SU-DHL-6 (cell line): ENCODE measurements at regions not wholly inside any gene's neighbourhood (a gene's known extent, or its start where the extent isn't known, plus 50 kb on each side); places are given as distances from the start of the nearest gene placed in this dataset.

Source experiments
- H2AFZ ChIP-seq: fragments of 200-600 bp; sonication (generic); 2 replicates; pipeline ENCODE4 v1.6.1; 2014; ENCODE audit warnings: low read depth, mild to moderate bottlenecking, moderate library complexity, mixed read lengths, antibody characterized with exemption, low read length; ENCODE audit not compliant: severe bottlenecking
- H3F3A ChIP-seq: fragments of 200-600 bp; shearing (Covaris generic); 2 replicates; pipeline ENCODE4 v1.6.0; 2016; ENCODE audit warnings: antibody characterized with exemption, mild to moderate bottlenecking; ENCODE audit not compliant: insufficient read depth
- H3K27ac ChIP-seq: fragments of 200-600 bp; sonication (generic); 2 replicates; pipeline ENCODE4 v1.5.1; 2016; ENCODE audit warnings: low read depth, mild to moderate bottlenecking, low read length, moderate library complexity, mixed read lengths
- H3K27me3 ChIP-seq: fragments of 200-600 bp; sonication (generic), shearing (Covaris generic); 2 replicates; pipeline ENCODE4 v1.6.0; 2014; ENCODE audit warnings: mild to moderate bottlenecking, low read length
- H3K36me3 ChIP-seq: fragments of 200-600 bp; sonication (generic); 2 replicates; pipeline ENCODE4 v1.6.1; 2014; ENCODE audit warnings: mild to moderate bottlenecking, low read length, mixed read lengths
- H3K4me2 ChIP-seq: fragments of 300-600, 200-600 bp; shearing (Covaris generic), sonication (generic); 2 replicates; pipeline ENCODE4 v1.6.0; 2014; ENCODE audit warnings: low read length, low read depth, mild to moderate bottlenecking; ENCODE audit not compliant: poor library complexity, severe bottlenecking
- H3K4me3 ChIP-seq: fragments of 200-600 bp; sonication (generic); 2 replicates; pipeline ENCODE4 v1.5.1; 2014; ENCODE audit warnings: antibody characterized with exemption, low read length, mild to moderate bottlenecking, mixed read lengths; ENCODE audit not compliant: insufficient read depth, poor library complexity, severe bottlenecking
- H3K79me2 ChIP-seq: fragments of 200-600 bp; sonication (generic); 2 replicates; pipeline ENCODE4 v1.6.1; 2014; ENCODE audit warnings: mild to moderate bottlenecking, low read length, moderate library complexity; ENCODE audit not compliant: insufficient read depth
- H3K9ac ChIP-seq: fragments of 200-600 bp; sonication (generic); 2 replicates; pipeline ENCODE4 v1.7.0; 2014; ENCODE audit warnings: mild to moderate bottlenecking, low read length
- H3K9me2 ChIP-seq: fragments of 200-600 bp; sonication (generic); replicated peaks from 2 replicates; pipeline ENCODE4 v1.6.1; 2014; ENCODE audit warnings: low read length; ENCODE audit not compliant: insufficient read depth
- H3K9me3 ChIP-seq: fragments of 200-600 bp; sonication (generic); 2 replicates; pipeline ENCODE4 v1.6.1; 2014; ENCODE audit warnings: low read length, mixed read lengths; ENCODE audit not compliant: insufficient read depth
- H4K20me1 ChIP-seq: fragments of 200-600 bp; sonication (generic); 2 replicates; pipeline ENCODE4 v1.6.1; 2014; ENCODE audit warnings: low read depth, mild to moderate bottlenecking, antibody characterized with exemption, low read length, moderate library complexity, mixed read lengths
- CTCF ChIP-seq: fragments of 200-600 bp; sonication (generic); IDR thresholded peaks from one replicate; pipeline ENCODE4 v1.5.1; 2017; ENCODE audit warnings: antibody characterized with exemption, mild to moderate bottlenecking, low read length, moderate library complexity; ENCODE audit not compliant: insufficient read depth, poor library complexity, severe bottlenecking
- EZH2phosphoT487 ChIP-seq: fragments of 200-600 bp; sonication (generic), shearing (Covaris generic); conservative IDR thresholded peaks from 2 replicates; pipeline ENCODE4 v1.6.1; 2018; ENCODE audit warnings: mild to moderate bottlenecking, antibody characterized with exemption, low read length, moderate library complexity, mixed read lengths

GRCh38 chr21:24131056-24131455 lies 1476.2 kb downstream of the MRPL39 start:
- no peak overlapping the region for H3K9ac ChIP-seq

GRCh38 chr21:24127651-24128050 lies 1479.6 kb downstream of the MRPL39 start:
- no peaks in the 10 kb centered on the region for H3K79me2 ChIP-seq
- H3K9ac ChIP-seq: no peak overlapping the region
- H3K27ac ChIP-seq: no peak overlapping the region
- no peaks in the 10 kb centered on the region for H3F3A ChIP-seq
- no peaks in the 10 kb centered on the region for H3K9me2 ChIP-seq
- H3K36me3 ChIP-seq: no peaks in the 10 kb centered on the region
- no peak overlapping the region for H3K4me2 ChIP-seq
- H3K9me3 ChIP-seq: no peaks in the 10 kb centered on the region
- no peak overlapping the region for H2AFZ ChIP-seq
- H3K4me3 ChIP-seq: no peak overlapping the region
- no peaks in the 10 kb centered on the region for H4K20me1 ChIP-seq
- no peaks in the 10 kb centered on the region for H3K27me3 ChIP-seq
- TF ChIP-seq CTCF (no peak), EZH2phosphoT487 (no peak)

More at GRCh38 chr21:24131056-24131455, 1476.2 kb downstream of the MRPL39 start:
- H3K36me3 ChIP-seq: no peaks in the 10 kb centered on the region
- no peak for TF ChIP-seq CTCF
- TF ChIP-seq EZH2phosphoT487: no peak
- peak overlapping the region; percentile 68 for H2AFZ ChIP-seq
- no peaks in the 10 kb centered on the region for H3F3A ChIP-seq
- no peaks in the 10 kb centered on the region for H4K20me1 ChIP-seq
- H3K4me3 ChIP-seq: no peak overlapping the region
- H3K4me2 ChIP-seq: no peak overlapping the region
- H3K9me3 ChIP-seq: 0 out of 2 replicates have a peak, but pooled peaks cover 3% of the 10 kb centered on the region
- H3K27ac ChIP-seq: no peak overlapping the region
- no peaks in the 10 kb centered on the region for H3K27me3 ChIP-seq
- H3K9me2 ChIP-seq: no peaks in the 10 kb centered on the region
- no peaks in the 10 kb centered on the region for H3K79me2 ChIP-seq

- Histone ChIP-seq H3K9me3 (no peaks in the 10 kb centered on the region), H3K79me2 (no peaks in the 10 kb centered on the region), H3F3A (no peaks in the 10 kb centered on the region), H3K27me3 (no peaks in the 10 kb centered on the region), H3K9me2 (no peaks in the 10 kb centered on the region), H2AFZ (no peak overlapping the region), H3K4me2 (no peak overlapping the region), H3K4me3 (no peak overlapping the region), H3K9ac (no peak overlapping the region), H3K27ac (no peak overlapping the region), H3K36me3 (no peaks in the 10 kb centered on the region), H4K20me1 (no peaks in the 10 kb centered on the region)
- TF ChIP-seq EZH2phosphoT487 (no peak), CTCF (no peak)
Observed at GRCh38 chr21:24123785-24124184, 1483.5 kb downstream of the MRPL39 start.
